ENCODE measurements at regions not wholly inside any gene's neighbourhood (a gene's known extent, or its start where the extent isn't known, plus 50 kb on each side); places are given as distances from the start of the nearest gene placed in this dataset.
"Not testable (repeated sequence)": the region's sequence is repeated elsewhere in the genome, so short reads cannot be mapped to it uniquely, and the experiment has no call there.

GRCh38 chr12:9425429-9425828, 182.3 kb downstream of the KLRB1 start:
- not testable (repeated sequence) for FAIRE-seq; DNase-seq (ENCODE audit: insufficient read length, low spot score)

- not testable (repeated sequence) for DNase-seq (ENCODE audit: insufficient read length, low spot score); FAIRE-seq
These were observed 183.5 kb downstream of the KLRB1 start for GRCh38 chr12:9424175-9424740.

GRCh38 chr12:9422689-9423088, 185.0 kb downstream of the KLRB1 start:
- not testable (repeated sequence) for FAIRE-seq

GRCh38 chr12:9421520-9422086, 186.1 kb downstream of the KLRB1 start:
- DNase-seq (ENCODE audit: insufficient read length, low spot score); FAIRE-seq: not testable (repeated sequence)

More at GRCh38 chr12:9422689-9423088, 185.0 kb downstream of the KLRB1 start:
- not testable (repeated sequence) for DNase-seq (ENCODE audit: insufficient read length, low spot score)

GRCh38 chr12:9420817-9421519, 186.7 kb downstream of the KLRB1 start:
- not testable (repeated sequence) for FAIRE-seq; DNase-seq (ENCODE audit: insufficient read length, low spot score)

GRCh38 chr12:9418669-9419041, 189.1 kb downstream of the KLRB1 start:
- FAIRE-seq; DNase-seq (ENCODE audit: insufficient read length, low spot score): not testable (repeated sequence)

GRCh38 chr12:9417947-9418668, 189.6 kb downstream of the KLRB1 start:
- FAIRE-seq: not testable (repeated sequence)

GRCh38 chr12:9417341-9417740, 190.4 kb downstream of the KLRB1 start:
- FAIRE-seq; DNase-seq (ENCODE audit: insufficient read length, low spot score): not testable (repeated sequence)

More at GRCh38 chr12:9417947-9418668, 189.6 kb downstream of the KLRB1 start:
- not testable (repeated sequence) for DNase-seq (ENCODE audit: insufficient read length, low spot score)

GRCh38 chr12:9416346-9416745, 191.4 kb downstream of the KLRB1 start:
- not testable (repeated sequence) for DNase-seq (ENCODE audit: insufficient read length, low spot score); FAIRE-seq

- not testable (repeated sequence) for DNase-seq (ENCODE audit: insufficient read length, low spot score)
- FAIRE-seq: peak; percentile 100
These were observed 191.8 kb downstream of the KLRB1 start for GRCh38 chr12:9415898-9416297.

GRCh38 chr12:9413862-9414261, 193.9 kb downstream of the KLRB1 start:
- not testable (repeated sequence) for DNase-seq (ENCODE audit: insufficient read length, low spot score); FAIRE-seq

GRCh38 chr12:9412459-9412858, 195.3 kb downstream of the KLRB1 start:
- DNase-seq (ENCODE audit: insufficient read length, low spot score); FAIRE-seq: not testable (repeated sequence)

GRCh38 chr12:9411616-9412268, 196.0 kb downstream of the KLRB1 start:
- not testable (repeated sequence) for DNase-seq (ENCODE audit: insufficient read length, low spot score)
- 0 out of 2 replicates have a peak, but pooled peaks have one; percentile 11 for TF ChIP-seq POU2F2 (IDR thresholded peaks at IDR 0.05; ENCODE audit: low read depth, low read length)
- peak; percentile 41 for TF ChIP-seq PAX5 (IDR thresholded peaks at IDR 0.05; ENCODE audit: insufficient read depth, low read length, severe bottlenecking)
- TF ChIP-seq SPI1 (IDR thresholded peaks at IDR 0.05; ENCODE audit: low read depth, low read length): peak; percentile 34; the same call in 1 of the 2 replicates
- peak; percentile 78 for FAIRE-seq

GRCh38 chr12:9407425-9407748, 199.2 kb upstream of the PZP start:
- not testable (repeated sequence) for FAIRE-seq; DNase-seq (ENCODE audit: insufficient read length, low spot score)
